Testis (tissue), 2 donors: ENCODE measurements at regions not wholly inside any gene's neighbourhood (a gene's known extent, or its start where the extent isn't known, plus 50 kb on each side); places are given as distances from the start of the nearest gene placed in this dataset.

ENCODE experiments used
- DNase-seq: peaks from one replicate; pipeline ENCODE4 v3.0.0-alpha.2; 2019
- H3K27ac ChIP-seq, 2 donors: fragments of 200-600 bp; sonication (generic); one replicate each; pipeline ENCODE4 v1.5.1; 2019
- H3K27me3 ChIP-seq: fragments of 200-600 bp; sonication (generic); one replicate; pipeline ENCODE4 v1.5.1; 2019
- H3K36me3 ChIP-seq: fragments of 200-600 bp; sonication (generic); one replicate; pipeline ENCODE4 v1.5.1; 2017; ENCODE audit warnings: low read depth; ENCODE audit errors: missing control alignments
- H3K4me1 ChIP-seq: fragments of 200-600 bp; sonication (generic); one replicate; pipeline ENCODE4 v1.5.1; 2019
- H3K4me3 ChIP-seq, 2 donors: fragments of 200-600 bp; sonication (generic); one replicate each; pipeline ENCODE4 v1.5.1; 2017 to 2019
- H3K9me3 ChIP-seq: fragments of 200-600 bp; sonication (generic); one replicate; pipeline ENCODE4 v1.5.1; 2017
- CTCF ChIP-seq, 3 experiments: fragments of 450-650 bp in 2 of 3; fragments of 200-600 bp in 1 of 3; sonication (generic) in 1 of 3; IDR thresholded peaks; one replicate each; pipeline ENCODE4 v1.5.1; 2016 to 2019; ENCODE audit warnings: antibody characterized with exemption in 3 of 3, mild to moderate bottlenecking in 2 of 3, moderate library complexity in 1 of 3
- POLR2A ChIP-seq: fragments of 450-650 bp; IDR thresholded peaks from one replicate; pipeline ENCODE4 v1.6.1; 2017; ENCODE audit warnings: antibody characterized with exemption, mild to moderate bottlenecking, moderate library complexity
- WGBS, 2 donors: methylation state at CpG; one replicate each; pipeline ENCODE4 v1.1.5; 2018; 5-methylcytosine and 5-hydroxymethylcytosine counted together
- intact Hi-C: fragments of 100-400 bp; cut with DNase I; formaldehyde crosslinking; loops from one replicate; pipeline ENCODE4 v1.15.1; 2023; ENCODE audit warnings: low total_unique reads

- DNase-seq = no peak
- Histone ChIP-seq H3K36me3 (no peaks in the 10 kb centered on the region), H3K4me1 (no peaks in the 10 kb centered on the region), H3K27ac (no peak overlapping the region), H3K9me3 (no peaks in the 10 kb centered on the region), H3K27me3 (no peaks in the 10 kb centered on the region), H3K4me3 (no peak overlapping the region)
- intact Hi-C loops = no loop called here
- 62 to 77% methylated on average over 7 of the region's 7 CpGs for WGBS, 2 donors
- TF ChIP-seq CTCF (IDR thresholded peaks at IDR 0.05) (no peak), POLR2A (no peak)
Measured at GRCh38 chr19:28907534-28907933, 305.4 kb downstream of the UQCRFS1 start.

- TF ChIP-seq CTCF (IDR thresholded peaks at IDR 0.05) (no peak), POLR2A (no peak)
- Histone ChIP-seq H3K4me1 (no peaks in the 10 kb centered on the region), H3K9me3 (no peaks in the 10 kb centered on the region), H3K36me3 (no peaks in the 10 kb centered on the region), H3K4me3 (no peak overlapping the region), H3K27ac (no peak overlapping the region), H3K27me3 (no peaks in the 10 kb centered on the region)
- intact Hi-C loops = no loop called here
- 79 to 85% methylated on average over 9 of the region's 9 CpGs for WGBS, 2 donors
- DNase-seq = no peak
Measured at GRCh38 chr19:28905996-28906395, 307.0 kb downstream of the UQCRFS1 start.

- Histone ChIP-seq H3K9me3 (no peaks in the 10 kb centered on the region), H3K27me3 (no peaks in the 10 kb centered on the region), H3K27ac (no peak overlapping the region), H3K36me3 (no peaks in the 10 kb centered on the region), H3K4me1 (no peaks in the 10 kb centered on the region), H3K4me3 (no peak overlapping the region)
- 71 to 80% methylated on average over 4 of the region's 4 CpGs for WGBS, 2 donors
- TF ChIP-seq CTCF (IDR thresholded peaks at IDR 0.05) (no peak), POLR2A (no peak)
- intact Hi-C loops = no loop called here
- DNase-seq = no peak
Measured at GRCh38 chr19:28899703-28900102, 313.2 kb downstream of the UQCRFS1 start.

GRCh38 chr19:28898249-28898648 lies 314.7 kb downstream of the UQCRFS1 start:
- TF ChIP-seq CTCF (IDR thresholded peaks at IDR 0.05) (no peak), POLR2A (no peak)
- no peak for DNase-seq
- Histone ChIP-seq H3K36me3 (no peaks in the 10 kb centered on the region), H3K27me3 (no peaks in the 10 kb centered on the region), H3K4me3 (no peak overlapping the region), H3K9me3 (no peaks in the 10 kb centered on the region), H3K27ac (no peak overlapping the region), H3K4me1 (no peaks in the 10 kb centered on the region)
- WGBS, 2 donors = 66 to 84% methylated on average over 5 of the region's 5 CpGs
- intact Hi-C loops = no loop called here

- intact Hi-C loops = no loop called here
- no peak overlapping the region for H3K27ac ChIP-seq
- DNase-seq = no peak
- H3K27me3 ChIP-seq = no peaks in the 10 kb centered on the region
- no peak overlapping the region for H3K4me3 ChIP-seq
- no peaks in the 10 kb centered on the region for H3K9me3 ChIP-seq
- H3K4me1 ChIP-seq = no peaks in the 10 kb centered on the region
- no peak for TF ChIP-seq POLR2A
- TF ChIP-seq CTCF (IDR thresholded peaks at IDR 0.05) = no peak
- 77 to 79% methylated on average over 12 to 14 of the region's 14 CpGs for WGBS, 2 donors
- no peaks in the 10 kb centered on the region for H3K36me3 ChIP-seq
Measured at GRCh38 chr19:28889941-28890670, 322.8 kb downstream of the UQCRFS1 start.
